Stomach (tissue), 8 donors: ENCODE measurements at regions not wholly inside any gene's neighbourhood (a gene's known extent, or its start where the extent isn't known, plus 50 kb on each side); places are given as distances from the start of the nearest gene placed in this dataset.

Experiments used
- DNase-seq, 2 donors: peaks; one replicate each; pipeline versions ENCODE4 v3.0.0 to v3.0.0-alpha.2; 2013 to 2019
- H3K27ac ChIP-seq, 5 donors: fragments of 200-600 bp in 4 of 5; sonication (generic) in 4 of 5; one replicate each; pipeline ENCODE4 v1.5.1; 2013 to 2019; ENCODE audit warnings: mild to moderate bottlenecking in 1 of 5, moderate library complexity in 1 of 5
- H3K27me3 ChIP-seq, 3 donors: fragments of 200-600 bp; sonication (generic); one replicate each; pipeline ENCODE4 v1.5.1; 2017 to 2019; ENCODE audit warnings: mixed run types in 1 of 3
- H3K36me3 ChIP-seq, 4 donors: fragments of 200-600 bp; sonication (generic); 1 replicate in 3 of 4; 2 replicates in 1 of 4; pipeline ENCODE4 v1.5.1; 2016 to 2019
- H3K4me1 ChIP-seq, 4 donors: fragments of 200-600 bp; sonication (generic); one replicate each; pipeline ENCODE4 v1.5.1; 2016 to 2019
- H3K4me3 ChIP-seq, 4 donors: fragments of 200-600 bp; sonication (generic) in 3 of 4; one replicate each; pipeline ENCODE4 v1.5.1; 2016 to 2019; ENCODE audit warnings: mild to moderate bottlenecking in 1 of 4
- H3K9me3 ChIP-seq, 4 donors: fragments of 200-600 bp; sonication (generic); one replicate each; pipeline ENCODE4 v1.5.1; 2016 to 2019
- EP300 ChIP-seq: sonication (generic); formaldehyde crosslinking; IDR thresholded peaks from one replicate; pipeline ENCODE4 v1.6.1; 2017; ENCODE audit warnings: antibody characterized with exemption
- POLR2A ChIP-seq, 4 donors: fragments of 450-650 bp; IDR thresholded peaks; one replicate each; pipeline ENCODE4 v1.6.1; 2016; ENCODE audit warnings: antibody characterized with exemption in 4 of 4, control low read depth in 2 of 4, mild to moderate bottlenecking in 1 of 4, moderate library complexity in 1 of 4
- POLR2AphosphoS5 ChIP-seq, 3 donors: sonication (generic); formaldehyde crosslinking; IDR thresholded peaks; one replicate each; pipeline ENCODE4 v1.6.1; 2016; ENCODE audit warnings: antibody characterized with exemption in 3 of 3
- WGBS, 5 donors: extraction: QIAGEN DNeasy Blood & Tissue Kit in 3 of 5; methylation state at CpG; one replicate each; pipeline versions ENCODE4 v1.1.5 to v1.1.7; 2013 to 2018; 5-methylcytosine and 5-hydroxymethylcytosine counted together
- intact Hi-C: fragments of 100-400 bp; cut with DNase I; formaldehyde crosslinking; loops from one replicate; pipeline ENCODE4 v1.15.1; 2023; ENCODE audit warnings: low total_unique reads
- TF ChIP-seq, protein P1 (sequence below), 7 experiments: fragments of 450-650 bp in 4 of 7; fragments of 200-600 bp in 3 of 7; sonication (generic) in 3 of 7; IDR thresholded peaks; one replicate each; pipeline ENCODE4 v1.5.1; 2016 to 2019; ENCODE audit warnings: antibody characterized with exemption in 7 of 7, control low read depth in 2 of 7, mild to moderate bottlenecking in 1 of 7
- donor health status: healthy with polysubstance abuse.
- donor health status: Bipolar disorder and iron deficiency.
- donor health status: healthy.

- Histone ChIP-seq H3K27me3 (no peaks in the 10 kb centered on the region), H3K36me3 (no peaks in the 10 kb centered on the region), H3K4me1 (no peaks in the 10 kb centered on the region), H3K9me3 (no peaks in the 10 kb centered on the region), H3K4me3 (no peak overlapping the region), H3K27ac (no peak overlapping the region)
- intact Hi-C loops: no loop called here
- TF ChIP-seq EP300: no peak
- no peak for TF ChIP-seq POLR2AphosphoS5 (IDR thresholded peaks at IDR 0.05)
- TF ChIP-seq, protein P1, sequence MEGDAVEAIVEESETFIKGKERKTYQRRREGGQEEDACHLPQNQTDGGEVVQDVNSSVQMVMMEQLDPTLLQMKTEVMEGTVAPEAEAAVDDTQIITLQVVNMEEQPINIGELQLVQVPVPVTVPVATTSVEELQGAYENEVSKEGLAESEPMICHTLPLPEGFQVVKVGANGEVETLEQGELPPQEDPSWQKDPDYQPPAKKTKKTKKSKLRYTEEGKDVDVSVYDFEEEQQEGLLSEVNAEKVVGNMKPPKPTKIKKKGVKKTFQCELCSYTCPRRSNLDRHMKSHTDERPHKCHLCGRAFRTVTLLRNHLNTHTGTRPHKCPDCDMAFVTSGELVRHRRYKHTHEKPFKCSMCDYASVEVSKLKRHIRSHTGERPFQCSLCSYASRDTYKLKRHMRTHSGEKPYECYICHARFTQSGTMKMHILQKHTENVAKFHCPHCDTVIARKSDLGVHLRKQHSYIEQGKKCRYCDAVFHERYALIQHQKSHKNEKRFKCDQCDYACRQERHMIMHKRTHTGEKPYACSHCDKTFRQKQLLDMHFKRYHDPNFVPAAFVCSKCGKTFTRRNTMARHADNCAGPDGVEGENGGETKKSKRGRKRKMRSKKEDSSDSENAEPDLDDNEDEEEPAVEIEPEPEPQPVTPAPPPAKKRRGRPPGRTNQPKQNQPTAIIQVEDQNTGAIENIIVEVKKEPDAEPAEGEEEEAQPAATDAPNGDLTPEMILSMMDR (IDR thresholded peaks at IDR 0.05): no peak
- TF ChIP-seq POLR2A (IDR thresholded peaks at IDR 0.05): no peak
- DNase-seq: no peak
- WGBS, 5 donors: 76 to 88% (median 84%) methylated on average over 3 of the region's 3 CpGs
Measured at GRCh38 chr18:73933685-73934084, 213.9 kb downstream of the FBXO15 start.

DNA sequence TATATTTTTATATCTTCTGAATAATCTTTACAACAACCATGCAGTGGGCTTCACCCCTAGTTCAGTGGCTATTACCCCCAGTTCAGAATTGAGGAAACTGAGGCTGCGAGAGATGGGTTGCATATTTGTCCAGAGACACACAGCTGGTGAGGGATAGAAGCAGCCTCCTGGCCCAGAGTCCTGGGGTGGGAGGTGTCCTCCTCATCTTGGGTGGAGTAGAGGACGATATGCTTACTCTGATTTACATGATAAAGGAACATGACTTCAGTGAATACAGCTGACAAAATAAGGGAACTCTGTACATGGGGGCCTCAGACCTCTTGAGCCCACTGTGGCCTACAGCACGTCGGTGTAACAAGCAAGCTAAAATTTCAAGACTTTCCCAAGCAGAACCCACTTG lies 214.7 kb downstream of the FBXO15 start:
- H3K4me1 ChIP-seq: no peaks in the 10 kb centered on the region
- H3K9me3 ChIP-seq: no peaks in the 10 kb centered on the region
- H3K4me3 ChIP-seq: no peak overlapping the region
- no peaks in the 10 kb centered on the region for H3K36me3 ChIP-seq
- no peaks in the 10 kb centered on the region for H3K27me3 ChIP-seq
- TF ChIP-seq EP300 (no peak), POLR2AphosphoS5 (IDR thresholded peaks at IDR 0.05) (no peak), POLR2A (IDR thresholded peaks at IDR 0.05) (no peak)
- TF ChIP-seq, protein P1 (IDR thresholded peaks at IDR 0.05): no peak
- no peak for DNase-seq
- no peak overlapping the region for H3K27ac ChIP-seq
- 74 to 83% (median 81%) methylated on average over 4 of the region's 4 CpGs for WGBS, 5 donors
- intact Hi-C loops: no loop called here

GRCh38 chr18:73927496-73927895 lies 220.1 kb downstream of the FBXO15 start:
- intact Hi-C loops: no loop called here
- TF ChIP-seq POLR2A (IDR thresholded peaks at IDR 0.05) (no peak), POLR2AphosphoS5 (IDR thresholded peaks at IDR 0.05) (no peak), EP300 (no peak)
- TF ChIP-seq, protein P1 (IDR thresholded peaks at IDR 0.05): no peak
- DNase-seq: no peak
- H3K4me3 ChIP-seq: no peak overlapping the region
- no peak overlapping the region for H3K27ac ChIP-seq
- no peaks in the 10 kb centered on the region for H3K27me3 ChIP-seq
- H3K9me3 ChIP-seq: no peaks in the 10 kb centered on the region
- H3K36me3 ChIP-seq: no peaks in the 10 kb centered on the region
- WGBS, 5 donors: 74 to 85% (median 83%) methylated on average over 2 of the region's 2 CpGs
- H3K4me1 ChIP-seq: no peaks in the 10 kb centered on the region

DNA sequence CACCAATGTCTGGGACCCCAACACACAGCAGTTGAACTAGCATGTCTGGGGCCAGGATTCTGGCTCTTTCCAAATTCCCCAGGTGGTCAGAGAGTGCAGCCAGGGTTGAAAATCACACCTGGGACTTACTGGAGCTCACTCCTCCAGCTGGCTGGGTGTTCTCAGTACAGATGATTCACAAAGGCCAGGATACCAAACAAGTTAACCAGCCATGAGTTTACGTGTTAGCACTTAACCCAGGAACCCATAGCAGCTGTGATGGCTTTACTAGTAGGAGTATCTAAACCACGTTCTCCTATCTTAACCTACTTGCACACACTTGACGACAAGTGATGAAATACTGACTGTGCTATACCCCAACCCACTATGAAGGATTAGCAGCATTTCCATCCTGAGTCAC lies 222.8 kb downstream of the FBXO15 start:
- no peaks in the 10 kb centered on the region for H3K36me3 ChIP-seq
- no peaks in the 10 kb centered on the region for H3K4me1 ChIP-seq
- no peaks in the 10 kb centered on the region for H3K9me3 ChIP-seq
- H3K27ac ChIP-seq: no peak overlapping the region
- no peaks in the 10 kb centered on the region for H3K27me3 ChIP-seq
- TF ChIP-seq POLR2AphosphoS5 (IDR thresholded peaks at IDR 0.05): no peak
- TF ChIP-seq, protein P1 (IDR thresholded peaks at IDR 0.05): no peak
- no peak for TF ChIP-seq POLR2A (IDR thresholded peaks at IDR 0.05)
- TF ChIP-seq EP300: no peak
- no peak overlapping the region for H3K4me3 ChIP-seq
- WGBS, 5 donors: 44 to 74% (median 68%) methylated on average over 3 of the region's 3 CpGs
- intact Hi-C loops: no loop called here
- DNase-seq: no peak
